Effector memory CD8-positive, alpha-beta T cell (primary cell): ENCODE measurements at regions not wholly inside any gene's neighbourhood (a gene's known extent, or its start where the extent isn't known, plus 50 kb on each side); places are given as distances from the start of the nearest gene placed in this dataset.

ENCODE experiments used
- ATAC-seq: fragments of 150-1000 bp; cut with Tn5 transposase; replicated peaks from 2 replicates; pipeline ENCODE4 v1.10.0; 2021; ENCODE audit warnings: mild to moderate bottlenecking, moderate library complexity
- DNase-seq, 3 experiments: peaks; one replicate each; pipeline ENCODE4 v3.0.0; 2021
- H3K27ac Mint-ChIP-seq, 2 donors: one replicate each; pipeline ENCODE4 v1.8.0; 2022; ENCODE audit warnings: mild to moderate bottlenecking in 2 of 2, mixed read lengths in 2 of 2, moderate library complexity in 2 of 2
- H3K27me3 Mint-ChIP-seq, 2 donors: one replicate each; pipeline ENCODE4 v1.8.0; 2022; ENCODE audit warnings: mixed read lengths in 2 of 2
- H3K36me3 Mint-ChIP-seq: one replicate; pipeline ENCODE4 v1.8.0; 2022; ENCODE audit warnings: mild to moderate bottlenecking, moderate library complexity, mixed read lengths; ENCODE audit not compliant: insufficient read depth
- H3K4me1 Mint-ChIP-seq, 2 donors: one replicate each; pipeline ENCODE4 v1.8.0; 2022; ENCODE audit warnings: low read depth in 2 of 2, mixed read lengths in 2 of 2
- H3K4me3 Mint-ChIP-seq, 2 donors: one replicate each; pipeline ENCODE4 v1.8.0; 2022; ENCODE audit warnings: mild to moderate bottlenecking in 2 of 2, mixed read lengths in 2 of 2, moderate library complexity in 2 of 2
- H3K9me3 Mint-ChIP-seq, 2 donors: one replicate each; pipeline ENCODE4 v1.8.0; 2022; ENCODE audit warnings: mixed read lengths in 2 of 2

GRCh38 chr6:4598384-4598995 is 177.7 kb upstream of the CDYL start:
- Mint-ChIP-seq H3K9me3 (no peaks in the 10 kb centered on the region), H3K4me1 (no peaks in the 10 kb centered on the region), H3K27me3 (peaks cover 0 to 7% of the 10 kb centered on the region in 2 donors), H3K4me3 (no peak overlapping the region), H3K27ac (no peak overlapping the region), H3K36me3 (no peaks in the 10 kb centered on the region)
- no peak for DNase-seq
- ATAC-seq: no peak

- Mint-ChIP-seq H3K27ac (no peak overlapping the region), H3K4me1 (no peaks in the 10 kb centered on the region), H3K9me3 (no peaks in the 10 kb centered on the region), H3K4me3 (no peak overlapping the region), H3K27me3 (peaks cover 0 to 13% of the 10 kb centered on the region in 2 donors), H3K36me3 (no peaks in the 10 kb centered on the region)
- ATAC-seq (no peak), DNase-seq (no peak)
Measured at GRCh38 chr6:4593951-4594350, 182.3 kb upstream of the CDYL start.

- Mint-ChIP-seq H3K27me3 (peaks cover 0 to 13% of the 10 kb centered on the region in 2 donors), H3K4me1 (no peaks in the 10 kb centered on the region), H3K4me3 (no peak overlapping the region), H3K36me3 (no peaks in the 10 kb centered on the region), H3K9me3 (no peaks in the 10 kb centered on the region), H3K27ac (no peak overlapping the region)
- ATAC-seq: no peak
- DNase-seq: no peak
Measured at GRCh38 chr6:4592026-4592425, 184.2 kb upstream of the CDYL start.

GRCh38 chr6:4591218-4591617 is 185.0 kb upstream of the CDYL start:
- no peak for DNase-seq
- Mint-ChIP-seq H3K4me3 (no peak overlapping the region), H3K9me3 (no peaks in the 10 kb centered on the region), H3K27me3 (peaks cover 0 to 13% of the 10 kb centered on the region in 2 donors), H3K36me3 (no peaks in the 10 kb centered on the region), H3K4me1 (no peaks in the 10 kb centered on the region), H3K27ac (no peak overlapping the region)
- ATAC-seq: no peak

- no peak overlapping the region for H3K4me3 Mint-ChIP-seq
- DNase-seq (no peak), ATAC-seq (no peak)
- H3K9me3 Mint-ChIP-seq: no peaks in the 10 kb centered on the region
- H3K27me3 Mint-ChIP-seq: peaks cover 0 to 13% of the 10 kb centered on the region in 2 donors
- H3K4me1 Mint-ChIP-seq: no peaks in the 10 kb centered on the region
- no peaks in the 10 kb centered on the region for H3K36me3 Mint-ChIP-seq
- H3K27ac Mint-ChIP-seq: no peak overlapping the region
Measured at GRCh38 chr6:4589295-4589694, 186.9 kb upstream of the CDYL start.

- Mint-ChIP-seq H3K4me3 (no peak overlapping the region), H3K4me1 (peaks cover 3% of the 10 kb centered on the region in 2 donors), H3K36me3 (no peaks in the 10 kb centered on the region), H3K9me3 (no peaks in the 10 kb centered on the region), H3K27me3 (peaks cover 0 to 13% of the 10 kb centered on the region in 2 donors), H3K27ac (no peak overlapping the region)
- DNase-seq (no peak), ATAC-seq (no peak)
Measured at GRCh38 chr6:4588581-4588980, 187.6 kb upstream of the CDYL start.

GRCh38 chr6:4588163-4588562 is 188.0 kb upstream of the CDYL start:
- Mint-ChIP-seq H3K4me1 (peaks cover 4 to 5% of the 10 kb centered on the region in 2 donors), H3K27ac (no peak overlapping the region), H3K4me3 (no peak overlapping the region), H3K9me3 (no peaks in the 10 kb centered on the region), H3K27me3 (peaks cover 0 to 13% of the 10 kb centered on the region in 2 donors), H3K36me3 (no peaks in the 10 kb centered on the region)
- no peak for DNase-seq
- no peak for ATAC-seq

- peaks cover 0 to 13% of the 10 kb centered on the region in 2 donors for H3K27me3 Mint-ChIP-seq
- H3K4me1 Mint-ChIP-seq: peaks cover 4 to 5% of the 10 kb centered on the region in 2 donors
- H3K27ac Mint-ChIP-seq: no peak overlapping the region
- ATAC-seq: no peak
- H3K4me3 Mint-ChIP-seq: no peak overlapping the region
- DNase-seq: no peak
- no peaks in the 10 kb centered on the region for H3K36me3 Mint-ChIP-seq
- no peaks in the 10 kb centered on the region for H3K9me3 Mint-ChIP-seq
Measured at GRCh38 chr6:4587171-4587570, 189.0 kb upstream of the CDYL start.

GRCh38 chr6:4586469-4586859 is 189.7 kb upstream of the CDYL start:
- no peak overlapping the region for H3K27ac Mint-ChIP-seq
- H3K36me3 Mint-ChIP-seq: no peaks in the 10 kb centered on the region
- H3K9me3 Mint-ChIP-seq: no peaks in the 10 kb centered on the region
- ATAC-seq (no peak), DNase-seq (no peak)
- H3K4me1 Mint-ChIP-seq: peaks cover 4 to 5% of the 10 kb centered on the region in 2 donors
- peaks cover 0 to 6% of the 10 kb centered on the region in 2 donors for H3K27me3 Mint-ChIP-seq
- no peak overlapping the region for H3K4me3 Mint-ChIP-seq

- H3K4me1 Mint-ChIP-seq: peaks cover 4 to 5% of the 10 kb centered on the region in 2 donors
- ATAC-seq: no peak
- H3K27ac Mint-ChIP-seq: no peak overlapping the region
Measured at GRCh38 chr6:4585682-4586468, 190.3 kb upstream of the CDYL start.

GRCh38 chr6:4584801-4585200 is 191.4 kb upstream of the CDYL start:
- no peak for ATAC-seq
- H3K27me3 Mint-ChIP-seq: no peaks in the 10 kb centered on the region
- no peaks in the 10 kb centered on the region for H3K9me3 Mint-ChIP-seq

More at GRCh38 chr6:4585682-4586468, 190.3 kb upstream of the CDYL start:
- DNase-seq: no peak
- no peak overlapping the region for H3K4me3 Mint-ChIP-seq
- H3K9me3 Mint-ChIP-seq: no peaks in the 10 kb centered on the region
- H3K27me3 Mint-ChIP-seq: no peaks in the 10 kb centered on the region
- no peaks in the 10 kb centered on the region for H3K36me3 Mint-ChIP-seq

GRCh38 chr6:4582506-4583417 is 193.4 kb upstream of the CDYL start:
- Mint-ChIP-seq H3K9me3 (no peaks in the 10 kb centered on the region), H3K27ac (no peak overlapping the region), H3K27me3 (no peaks in the 10 kb centered on the region), H3K4me1 (peaks cover 4 to 5% of the 10 kb centered on the region in 2 donors), H3K4me3 (no peak overlapping the region), H3K36me3 (no peaks in the 10 kb centered on the region)
- DNase-seq (no peak), ATAC-seq (no peak)

More at GRCh38 chr6:4584801-4585200, 191.4 kb upstream of the CDYL start:
- Mint-ChIP-seq H3K27ac (no peak overlapping the region), H3K4me3 (no peak overlapping the region), H3K4me1 (peaks cover 4 to 5% of the 10 kb centered on the region in 2 donors), H3K36me3 (no peaks in the 10 kb centered on the region)
- no peak for DNase-seq
